Fibroblast of pulmonary artery (primary cell): ENCODE measurements at regions not wholly inside any gene's neighbourhood (a gene's known extent, or its start where the extent isn't known, plus 50 kb on each side); places are given as distances from the start of the nearest gene placed in this dataset.

ENCODE experiments used
- DNase-seq: peaks from one replicate; pipeline ENCODE4 v3.0.0-alpha.2; 2010; ENCODE audit warnings: low read depth
- H3K4me3 ChIP-seq: replicated peaks from 2 replicates; pipeline ENCODE4 v1.5.1; 2011; ENCODE audit warnings: low read depth, mild to moderate bottlenecking, control low read depth, low read length, moderate library complexity
- CTCF ChIP-seq: IDR thresholded peaks from 2 replicates; pipeline ENCODE4 v1.5.1; 2011; ENCODE audit warnings: mild to moderate bottlenecking, control low read depth, low read length, inconsistent platforms; ENCODE audit errors: missing control alignments

GRCh38 chr14:101033006-101033405 is 129.5 kb upstream of the RTL1 start:
- TF ChIP-seq CTCF: no peak
- no peak for DNase-seq
- H3K4me3 ChIP-seq: no peak overlapping the region

GRCh38 chr14:101033446-101034165 is 130.1 kb upstream of the RTL1 start:
- TF ChIP-seq CTCF: no peak
- DNase-seq: no peak
- no peak overlapping the region for H3K4me3 ChIP-seq

GRCh38 chr14:101034986-101035385 is 131.5 kb upstream of the RTL1 start:
- no peak for DNase-seq
- TF ChIP-seq CTCF: no peak
- H3K4me3 ChIP-seq: no peak overlapping the region

GRCh38 chr14:101035466-101036225 is 132.1 kb upstream of the RTL1 start:
- TF ChIP-seq CTCF: no peak

GRCh38 chr14:101037021-101037817 is 133.7 kb upstream of the RTL1 start:
- no peak overlapping the region for H3K4me3 ChIP-seq
- no peak for TF ChIP-seq CTCF
- no peak for DNase-seq

More at GRCh38 chr14:101035466-101036225, 132.1 kb upstream of the RTL1 start:
- H3K4me3 ChIP-seq: no peak overlapping the region
- DNase-seq: no peak

- DNase-seq: no peak
- no peak overlapping the region for H3K4me3 ChIP-seq
- no peak for TF ChIP-seq CTCF
Measured at GRCh38 chr14:101039031-101039754, 135.7 kb upstream of the RTL1 start.
